ENCODE measurements at regions not wholly inside any gene's neighbourhood (a gene's known extent, or its start where the extent isn't known, plus 50 kb on each side); places are given as distances from the start of the nearest gene placed in this dataset.

GRCh38 chr18:38460657-38461056, 895.1 kb upstream of the CELF4 start:
- no peak for TF ChIP-seq CTCF (IDR thresholded peaks at IDR 0.05)
- no peak for TF ChIP-seq POLR2A (IDR thresholded peaks at IDR 0.05)
- no peak for TF ChIP-seq POLR2AphosphoS5 (IDR thresholded peaks at IDR 0.05)
- TF ChIP-seq EP300 (IDR thresholded peaks at IDR 0.05; ENCODE audit: low read depth) = no peak
